HG02938 (cell line): ENCODE measurements at regions not wholly inside any gene's neighbourhood (a gene's known extent, or its start where the extent isn't known, plus 50 kb on each side); places are given as distances from the start of the nearest gene placed in this dataset.
"Not testable (repeated sequence)": the region's sequence is repeated elsewhere in the genome, so short reads cannot be mapped to it uniquely, and the experiment has no call there.

Experiments used
- ATAC-seq: cut with Tn5 transposase; IDR thresholded peaks from one replicate; pipeline ENCODE4 v1.9.1; 2021; ENCODE audit warnings: mild to moderate bottlenecking, moderate library complexity; ENCODE audit not compliant: unreplicated experiment

- no peak for ATAC-seq
These were observed 236.6 kb downstream of the MFSD1 start for GRCh38 chr3:159038405-159038804.

- no peak for ATAC-seq
These were observed 237.4 kb downstream of the MFSD1 start for GRCh38 chr3:159039286-159039685.

GRCh38 chr3:159045279-159045885, 243.5 kb downstream of the MFSD1 start:
- ATAC-seq, result no peak

GRCh38 chr3:159047361-159047760, 245.5 kb downstream of the MFSD1 start:
- ATAC-seq, result no peak

GRCh38 chr3:159052494-159052893, 250.6 kb downstream of the MFSD1 start:
- not testable (repeated sequence) for ATAC-seq

GRCh38 chr3:159057621-159058020, 255.8 kb downstream of the MFSD1 start:
- no peak for ATAC-seq

- no peak for ATAC-seq
These were observed 257.0 kb downstream of the MFSD1 start for GRCh38 chr3:159058859-159059258.

GRCh38 chr3:159059395-159059794, 257.5 kb downstream of the MFSD1 start:
- ATAC-seq, result no peak

GRCh38 chr3:159062734-159063410, 261.0 kb downstream of the MFSD1 start:
- no peak for ATAC-seq

- ATAC-seq, result no peak
These were observed 267.2 kb downstream of the MFSD1 start, which contains the start of gene IQCJ for GRCh38 chr3:159069091-159069490. Gene IQCJ (plus strand): TSS chr3:159069319.

- ATAC-seq, result no peak
These were observed 268.1 kb downstream of the MFSD1 start for GRCh38 chr3:159069866-159070425.

GRCh38 chr3:159074756-159075701, 273.2 kb downstream of the MFSD1 start:
- ATAC-seq, result no peak

- ATAC-seq, result no peak
These were observed 276.0 kb downstream of the MFSD1 start for GRCh38 chr3:159077860-159078259.

GRCh38 chr3:159080256-159080655, 278.4 kb downstream of the MFSD1 start:
- ATAC-seq, result no peak

GRCh38 chr3:159080821-159081220, 279.0 kb downstream of the MFSD1 start:
- ATAC-seq, result no peak

GRCh38 chr3:159082519-159082918, 280.7 kb downstream of the MFSD1 start:
- ATAC-seq, result no peak

- ATAC-seq, result no peak
These were observed 290.1 kb downstream of the MFSD1 start for GRCh38 chr3:159091936-159092335.

GRCh38 chr3:159102001-159102400, 300.1 kb downstream of the MFSD1 start:
- no peak for ATAC-seq

GRCh38 chr3:159112724-159113123, 310.9 kb downstream of the MFSD1 start:
- ATAC-seq, result no peak

GRCh38 chr3:159113221-159113875, 311.5 kb downstream of the MFSD1 start:
- ATAC-seq, result no peak

- no peak for ATAC-seq
These were observed 312.7 kb downstream of the MFSD1 start for GRCh38 chr3:159114582-159114981.
